ENCODE measurements at regions not wholly inside any gene's neighbourhood (a gene's known extent, or its start where the extent isn't known, plus 50 kb on each side); places are given as distances from the start of the nearest gene placed in this dataset.

GRCh38 chr12:47509398-47509851 is 196.4 kb downstream of the RPAP3 start:
- TF ChIP-seq POLR2AphosphoS5 (IDR thresholded peaks at IDR 0.05; ENCODE audit: low read depth, low read length) (no peak), TAF1 (IDR thresholded peaks at IDR 0.05; ENCODE audit: borderline replicate concordance, insufficient read depth, low read length) (no peak), FOXP2 (optimal IDR thresholded peaks at IDR 0.05; ENCODE audit: borderline replicate concordance, extremely low read depth, extremely low read length, insufficient read depth) (no peak), REST (IDR thresholded peaks at IDR 0.05; ENCODE audit: insufficient read depth in 1 of 2, low read depth in 2 of 2, low read length in 2 of 2) (no peak), SIN3A (IDR thresholded peaks at IDR 0.05; ENCODE audit: borderline replicate concordance, insufficient read depth, low read length) (no peak)

- TF ChIP-seq TAF1 (IDR thresholded peaks at IDR 0.05; ENCODE audit: borderline replicate concordance, insufficient read depth, low read length) (no peak), POLR2AphosphoS5 (IDR thresholded peaks at IDR 0.05; ENCODE audit: low read depth, low read length) (no peak), REST (IDR thresholded peaks at IDR 0.05; ENCODE audit: insufficient read depth in 1 of 2, low read depth in 2 of 2, low read length in 2 of 2) (no peak), SIN3A (IDR thresholded peaks at IDR 0.05; ENCODE audit: borderline replicate concordance, insufficient read depth, low read length) (no peak), FOXP2 (optimal IDR thresholded peaks at IDR 0.05; ENCODE audit: borderline replicate concordance, extremely low read depth, extremely low read length, insufficient read depth) (no peak)
Measured at GRCh38 chr12:47507221-47507620, 198.6 kb downstream of the RPAP3 start.

GRCh38 chr12:47504775-47505446 is 200.9 kb downstream of the RPAP3 start:
- TF ChIP-seq TAF1 (IDR thresholded peaks at IDR 0.05; ENCODE audit: borderline replicate concordance, insufficient read depth, low read length) (no peak), REST (IDR thresholded peaks at IDR 0.05; ENCODE audit: insufficient read depth in 1 of 2, low read depth in 2 of 2, low read length in 2 of 2) (no peak), FOXP2 (optimal IDR thresholded peaks at IDR 0.05; ENCODE audit: borderline replicate concordance, extremely low read depth, extremely low read length, insufficient read depth) (no peak), POLR2AphosphoS5 (IDR thresholded peaks at IDR 0.05; ENCODE audit: low read depth, low read length) (no peak), SIN3A (IDR thresholded peaks at IDR 0.05; ENCODE audit: borderline replicate concordance, insufficient read depth, low read length) (no peak)

GRCh38 chr12:47493801-47494200 is 212.0 kb downstream of the RPAP3 start:
- no peak for TF ChIP-seq TAF1 (IDR thresholded peaks at IDR 0.05; ENCODE audit: borderline replicate concordance, insufficient read depth, low read length)
- TF ChIP-seq FOXP2 (optimal IDR thresholded peaks at IDR 0.05; ENCODE audit: borderline replicate concordance, extremely low read depth, extremely low read length, insufficient read depth) = no peak
- TF ChIP-seq POLR2AphosphoS5 (IDR thresholded peaks at IDR 0.05; ENCODE audit: low read depth, low read length) = no peak
- TF ChIP-seq REST (IDR thresholded peaks at IDR 0.05; ENCODE audit: insufficient read depth in 1 of 2, low read depth in 2 of 2, low read length in 2 of 2) = no peak
- no peak for TF ChIP-seq SIN3A (IDR thresholded peaks at IDR 0.05; ENCODE audit: borderline replicate concordance, insufficient read depth, low read length)
